DND-41 (cell line): ENCODE measurements at regions not wholly inside any gene's neighbourhood (a gene's known extent, or its start where the extent isn't known, plus 50 kb on each side); places are given as distances from the start of the nearest gene placed in this dataset.
A peak's percentile ranks its signal among the peaks of the same experiment; 100 is the strongest.

Experiments
- ATAC-seq: fragments of 200-7000 bp; cut with Tn5 transposase; 3 replicates; pipeline ENCODE4 v1.9.1; 2021; ENCODE audit warnings: low read depth; ENCODE audit not compliant: insufficient read depth
- DNase-seq: peaks from one replicate; pipeline ENCODE4 v3.0.0-alpha.2; 2020
- H2AFZ ChIP-seq: 2 replicates; pipeline ENCODE4 v1.6.0; 2012; ENCODE audit warnings: low read depth, low read length
- H3K27ac ChIP-seq: 2 replicates; pipeline ENCODE4 v1.5.1; 2012; ENCODE audit warnings: low read length, inconsistent platforms
- H3K27me3 ChIP-seq: fragments of 200-600 bp; sonication (generic); 2 replicates; pipeline ENCODE4 v1.6.0; 2012; ENCODE audit warnings: low read length, mild to moderate bottlenecking, inconsistent platforms; ENCODE audit not compliant: insufficient read depth, poor library complexity
- H3K36me3 ChIP-seq: 2 replicates; pipeline ENCODE4 v1.5.1; 2012; ENCODE audit warnings: low read length, inconsistent platforms; ENCODE audit not compliant: insufficient read depth
- H3K4me1 ChIP-seq: 2 replicates; pipeline ENCODE4 v1.5.1; 2012; ENCODE audit warnings: mild to moderate bottlenecking, low read length; ENCODE audit not compliant: insufficient read depth
- H3K4me2 ChIP-seq: 2 replicates; pipeline ENCODE4 v1.6.0; 2012; ENCODE audit warnings: mild to moderate bottlenecking, moderate library complexity, low read length, inconsistent platforms; ENCODE audit not compliant: insufficient read depth
- H3K4me3 ChIP-seq, 2 experiments: fragments of 200-600 bp in 1 of 2; shearing (Covaris generic) in 1 of 2; 2 replicates each; pipeline ENCODE4 v1.5.1; 2012 to 2016; ENCODE audit warnings: inconsistent platforms in 2 of 2, low read length in 2 of 2, mild to moderate bottlenecking in 2 of 2, low read depth in 1 of 2, moderate library complexity in 1 of 2
- H3K79me2 ChIP-seq: 2 replicates; pipeline ENCODE4 v1.6.0; 2012; ENCODE audit warnings: low read length, inconsistent platforms; ENCODE audit not compliant: insufficient read depth
- H3K9ac ChIP-seq: 2 replicates; pipeline ENCODE4 v1.6.0; 2012; ENCODE audit warnings: low read depth, mild to moderate bottlenecking, inconsistent platforms, low read length, moderate library complexity
- H3K9me3 ChIP-seq: 2 replicates; pipeline ENCODE4 v1.5.1; 2012; ENCODE audit warnings: low read length, moderate library complexity, mild to moderate bottlenecking, inconsistent platforms; ENCODE audit not compliant: insufficient read depth, severe bottlenecking
- H4K20me1 ChIP-seq: 2 replicates; pipeline ENCODE4 v1.6.0; 2012; ENCODE audit warnings: low read length; ENCODE audit not compliant: insufficient read depth
- CTCF ChIP-seq: IDR thresholded peaks from 2 replicates; pipeline ENCODE4 v1.5.1; 2012; ENCODE audit warnings: borderline replicate concordance, low read length, moderate library complexity, mild to moderate bottlenecking; ENCODE audit not compliant: poor library complexity, severe bottlenecking; ENCODE audit errors: extremely low read depth
- EZH2 ChIP-seq: IDR thresholded peaks from 3 replicates; pipeline ENCODE4 v1.6.1; 2012; ENCODE audit warnings: borderline replicate concordance, low read depth, mild to moderate bottlenecking, moderate library complexity, low read length, inconsistent platforms; ENCODE audit not compliant: severe bottlenecking

GRCh38 chr4:60750962-60751361 is 449.2 kb upstream of the ADGRL3 start:
- Histone ChIP-seq H2AFZ (no peak overlapping the region), H3K4me2 (no peak overlapping the region), H4K20me1 (no peaks in the 10 kb centered on the region), H3K9me3 (no peaks in the 10 kb centered on the region), H3K27me3 (no peaks in the 10 kb centered on the region), H3K79me2 (no peaks in the 10 kb centered on the region), H3K9ac (no peak overlapping the region), H3K27ac (no peak overlapping the region), H3K4me3 (no peak overlapping the region), H3K36me3 (no peaks in the 10 kb centered on the region), H3K4me1 (no peaks in the 10 kb centered on the region)
- TF ChIP-seq EZH2 (no peak), CTCF (no peak)
- no peak for DNase-seq
- no peak for ATAC-seq

GRCh38 chr4:60757986-60758680 is 442.0 kb upstream of the ADGRL3 start:
- Histone ChIP-seq H3K4me2 (no peak overlapping the region), H3K27me3 (no peaks in the 10 kb centered on the region), H3K4me3 (no peak overlapping the region), H3K27ac (no peak overlapping the region), H3K79me2 (no peaks in the 10 kb centered on the region), H3K9ac (no peak overlapping the region), H3K9me3 (no peaks in the 10 kb centered on the region), H3K36me3 (no peaks in the 10 kb centered on the region), H4K20me1 (no peaks in the 10 kb centered on the region), H3K4me1 (no peaks in the 10 kb centered on the region), H2AFZ (no peak overlapping the region)
- no peak for TF ChIP-seq EZH2
- no peak for TF ChIP-seq CTCF
- no peak for DNase-seq
- ATAC-seq: no peak

- Histone ChIP-seq H3K36me3 (no peaks in the 10 kb centered on the region), H3K4me2 (no peak overlapping the region), H3K4me1 (no peaks in the 10 kb centered on the region), H3K4me3 (no peak overlapping the region), H2AFZ (no peak overlapping the region), H3K9ac (no peak overlapping the region), H3K79me2 (no peaks in the 10 kb centered on the region), H4K20me1 (no peaks in the 10 kb centered on the region), H3K27me3 (no peaks in the 10 kb centered on the region), H3K27ac (no peak overlapping the region), H3K9me3 (no peaks in the 10 kb centered on the region)
- TF ChIP-seq CTCF (peak; percentile 9), EZH2 (no peak)
- ATAC-seq: no peak
- DNase-seq: no peak
Measured at GRCh38 chr4:60759518-60760245, 440.4 kb upstream of the ADGRL3 start.
